Hippocampal formation (tissue), 2 donors: ENCODE measurements at regions not wholly inside any gene's neighbourhood (a gene's known extent, or its start where the extent isn't known, plus 50 kb on each side); places are given as distances from the start of the nearest gene placed in this dataset.

Experiments
- DNase-seq, 2 donors: peaks; one replicate each; lab custom pipeline; 2025; lab: John Stamatoyannopoulos, UW

GRCh38 chr16:85309656-85310587 lies 197.7 kb upstream of the CIBAR2 start:
- peak; percentile 86 to 93 for DNase-seq

GRCh38 chr16:85310868-85311585 lies 198.8 kb upstream of the CIBAR2 start:
- no peak for DNase-seq

- DNase-seq: no peak
Observed at GRCh38 chr16:85311741-85312140, 199.5 kb upstream of the CIBAR2 start.

GRCh38 chr16:85312174-85312573 lies 199.9 kb upstream of the CIBAR2 start:
- no peak for DNase-seq

- DNase-seq: no peak
Observed at GRCh38 chr16:85312642-85313525, 200.6 kb upstream of the CIBAR2 start.

- peak in 1 of 2 donors; percentile 48 for DNase-seq
Observed at GRCh38 chr16:85313526-85314301, 201.4 kb upstream of the CIBAR2 start.

GRCh38 chr16:85314512-85314971 lies 202.3 kb upstream of the CIBAR2 start:
- DNase-seq: no peak

GRCh38 chr16:85315866-85316265 lies 203.6 kb upstream of the CIBAR2 start:
- no peak for DNase-seq

- DNase-seq: peak; percentile 29 to 61
Observed at GRCh38 chr16:85316321-85316919, 204.1 kb upstream of the CIBAR2 start.

- DNase-seq: no peak
Observed at GRCh38 chr16:85316944-85317343, 204.7 kb upstream of the CIBAR2 start.

- DNase-seq: no peak
Observed at GRCh38 chr16:85317704-85318103, 205.4 kb upstream of the CIBAR2 start.

- DNase-seq: no peak
Observed at GRCh38 chr16:85319208-85319983, 207.1 kb upstream of the CIBAR2 start.

GRCh38 chr16:85319984-85320440 lies 207.7 kb upstream of the CIBAR2 start:
- no peak for DNase-seq

GRCh38 chr16:85320677-85321385 lies 208.6 kb upstream of the CIBAR2 start:
- no peak for DNase-seq

GRCh38 chr16:85321509-85322271 lies 209.4 kb upstream of the CIBAR2 start:
- DNase-seq: peak; percentile 67 to 79

- no peak for DNase-seq
Observed at GRCh38 chr16:85323230-85323960, 211.1 kb upstream of the CIBAR2 start.

- no peak for DNase-seq
Observed at GRCh38 chr16:85323961-85324253, 211.6 kb upstream of the CIBAR2 start.

GRCh38 chr16:85324488-85324887 lies 212.2 kb upstream of the CIBAR2 start:
- DNase-seq: no peak
